ENCODE measurements at regions not wholly inside any gene's neighbourhood (a gene's known extent, or its start where the extent isn't known, plus 50 kb on each side); places are given as distances from the start of the nearest gene placed in this dataset.

- DNase-seq, result no peak
These were observed 78.8 kb downstream of the SOX1 start for GRCh38 chr13:112145551-112146360.

GRCh38 chr13:112150352-112150751, 83.4 kb downstream of the SOX1 start:
- no peak for DNase-seq

GRCh38 chr13:112152846-112153245, 85.9 kb downstream of the SOX1 start:
- no peak for DNase-seq

DNA sequence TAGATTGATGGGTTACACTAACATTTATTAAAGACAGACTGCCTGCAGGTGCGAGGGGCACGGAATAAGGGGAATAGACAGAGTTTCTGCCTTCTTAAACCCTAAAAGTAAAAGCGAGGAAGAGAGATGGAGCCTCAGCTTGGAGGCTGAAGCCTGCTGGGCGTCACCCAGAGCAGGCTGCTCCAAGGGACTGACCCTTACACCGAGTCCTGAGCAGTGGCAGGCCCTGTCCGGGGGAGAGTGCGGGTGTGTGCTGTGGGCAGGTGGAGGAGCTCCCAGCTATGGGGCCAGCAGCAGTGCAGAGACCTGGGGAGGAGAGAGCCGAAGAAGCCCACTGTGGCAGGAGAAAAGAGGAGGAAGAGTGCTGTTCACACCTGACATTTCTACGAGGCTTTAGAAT, 86.4 kb downstream of the SOX1 start:
- no peak for DNase-seq

- DNase-seq, result no peak
These were observed 86.9 kb downstream of the SOX1 start for GRCh38 chr13:112153846-112154245.

- DNase-seq, result no peak
These were observed 87.5 kb downstream of the SOX1 start for GRCh38 chr13:112154301-112155060.

DNA sequence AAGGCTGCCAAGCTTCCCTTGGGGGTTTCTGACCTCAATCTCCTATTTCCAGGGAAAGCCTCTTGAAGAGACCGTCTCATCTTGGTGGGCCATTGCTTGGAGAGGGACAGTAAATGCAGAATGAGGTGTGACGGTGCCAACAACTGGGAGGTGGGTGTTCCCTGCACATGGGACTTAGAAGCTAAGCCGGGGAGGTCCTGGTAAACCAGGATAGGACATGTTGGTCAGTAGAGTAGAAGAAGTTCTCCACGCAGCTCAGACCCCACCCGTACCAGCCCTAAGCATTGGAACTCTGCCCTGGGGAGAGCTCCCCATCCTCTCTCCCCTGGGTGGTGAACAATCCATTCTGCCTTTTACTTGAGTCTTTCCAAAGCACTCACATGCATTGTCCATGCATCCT, 92.0 kb downstream of the SOX1 start:
- DNase-seq, result no peak

- DNase-seq, result peak; percentile 10
These were observed 92.9 kb downstream of the SOX1 start for GRCh38 chr13:112159575-112160547.

GRCh38 chr13:112160558-112160957, 93.6 kb downstream of the SOX1 start:
- DNase-seq, result peak; percentile 34

DNA sequence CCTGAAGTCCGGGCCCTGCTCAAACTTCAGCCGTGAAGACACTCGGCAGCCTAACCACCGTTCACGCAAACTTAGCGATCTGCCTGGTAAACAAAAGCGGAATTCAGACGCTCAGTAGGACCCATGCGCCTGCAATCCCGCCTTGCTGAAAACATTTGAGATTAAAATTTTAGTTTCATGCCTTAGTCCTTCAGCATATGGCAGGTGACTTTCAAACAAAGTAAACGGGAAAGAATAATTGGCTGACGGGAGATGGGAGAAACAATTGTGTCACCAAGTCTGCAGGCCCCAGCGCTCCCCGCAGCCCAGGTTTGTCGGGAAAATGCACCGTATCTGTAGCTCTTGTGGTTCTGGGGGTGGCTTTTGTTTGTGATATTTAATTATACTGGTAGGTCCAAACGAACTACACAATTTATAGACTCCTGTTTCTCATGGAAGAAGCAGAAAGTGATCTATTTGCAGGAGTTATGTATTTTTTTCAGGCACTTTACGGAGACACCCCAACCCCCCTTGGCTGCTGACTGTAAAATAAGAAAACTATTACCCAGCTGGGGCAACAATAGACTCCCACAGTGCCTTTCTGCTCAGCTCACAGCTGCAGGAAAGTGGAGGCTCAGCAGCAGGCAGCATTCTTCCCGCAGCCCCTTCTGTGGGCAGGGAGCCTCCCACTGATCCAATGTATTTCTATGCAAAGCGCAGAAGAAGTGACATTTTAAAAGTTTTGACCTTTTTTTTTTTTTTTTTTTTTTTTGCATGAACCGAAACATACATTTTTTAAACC, 94.8 kb downstream of the SOX1 start:
- DNase-seq, result peak; percentile 17

DNA sequence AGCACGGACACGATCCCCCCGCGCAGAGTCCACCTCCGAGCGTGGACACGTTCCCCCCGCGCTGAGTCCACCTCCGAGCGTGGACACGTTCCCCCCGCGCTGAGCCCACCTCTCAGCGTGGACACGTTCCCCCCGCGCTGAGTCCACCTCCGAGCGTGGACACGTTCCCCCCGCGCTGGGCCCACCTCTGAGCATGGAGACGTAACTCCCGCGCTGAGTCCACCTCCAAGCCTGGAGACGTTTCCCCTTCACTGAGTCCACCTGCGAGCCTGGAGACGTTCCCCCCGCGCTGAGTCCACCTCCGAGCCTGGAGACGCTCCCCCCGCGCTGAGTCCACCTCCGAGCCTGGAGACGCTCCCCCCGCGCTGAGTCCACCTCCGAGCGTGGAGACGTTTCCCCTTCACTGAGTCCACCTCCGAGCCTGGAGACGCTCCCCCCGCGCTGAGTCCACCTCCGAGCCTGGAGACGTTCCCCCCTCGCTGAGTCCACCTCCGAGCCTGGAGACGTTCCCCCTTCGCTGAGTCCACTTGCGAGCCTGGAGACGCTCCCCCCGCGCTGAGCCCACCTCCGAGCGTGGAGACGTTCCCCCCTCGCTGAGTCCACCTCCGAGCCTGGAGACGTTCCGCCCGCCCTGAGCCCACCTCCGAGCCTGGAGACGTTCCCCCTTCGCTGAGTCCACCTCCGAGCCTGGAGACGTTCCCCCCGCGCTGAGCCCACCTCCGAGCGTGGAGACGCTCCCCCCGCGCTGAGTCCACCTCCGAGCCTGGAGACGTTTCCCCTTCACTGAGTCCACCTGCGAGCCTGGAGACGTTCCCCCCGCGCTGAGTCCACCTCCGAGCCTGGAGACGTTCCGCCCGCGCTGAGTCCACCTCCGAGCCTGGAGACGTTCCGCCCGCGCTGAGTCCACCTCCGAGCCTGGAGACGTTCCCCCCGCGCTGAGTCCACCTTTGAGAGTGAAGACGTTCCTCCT, 97.0 kb downstream of the SOX1 start:
- peak; percentile 9 for DNase-seq

DNA sequence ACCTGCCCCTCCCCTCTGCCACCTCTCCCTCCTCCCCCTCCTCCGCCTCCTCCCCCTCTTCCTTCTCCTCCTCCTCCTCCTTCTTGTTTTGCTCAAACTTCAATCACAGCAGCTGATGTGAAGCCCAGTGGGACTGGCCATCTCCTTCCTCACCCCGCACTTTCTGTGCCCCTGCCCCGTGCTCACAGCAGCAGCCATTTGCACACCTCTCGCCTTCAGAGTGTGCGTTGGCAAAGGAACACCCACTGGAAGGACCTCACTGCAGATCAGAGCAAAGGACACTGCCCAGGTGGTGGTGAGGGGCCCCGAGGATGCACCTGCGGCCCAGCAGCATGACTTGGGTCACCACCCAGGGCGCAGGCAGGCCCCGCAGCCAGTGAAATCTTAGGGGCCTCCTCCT, 98.8 kb downstream of the SOX1 start:
- DNase-seq, result no peak

- DNase-seq, result peak; percentile 24
These were observed 101.8 kb downstream of the SOX1 start for GRCh38 chr13:112168761-112169160.

- DNase-seq, result peak; percentile 32
These were observed 103.2 kb downstream of the SOX1 start for GRCh38 chr13:112169941-112170822.

DNA sequence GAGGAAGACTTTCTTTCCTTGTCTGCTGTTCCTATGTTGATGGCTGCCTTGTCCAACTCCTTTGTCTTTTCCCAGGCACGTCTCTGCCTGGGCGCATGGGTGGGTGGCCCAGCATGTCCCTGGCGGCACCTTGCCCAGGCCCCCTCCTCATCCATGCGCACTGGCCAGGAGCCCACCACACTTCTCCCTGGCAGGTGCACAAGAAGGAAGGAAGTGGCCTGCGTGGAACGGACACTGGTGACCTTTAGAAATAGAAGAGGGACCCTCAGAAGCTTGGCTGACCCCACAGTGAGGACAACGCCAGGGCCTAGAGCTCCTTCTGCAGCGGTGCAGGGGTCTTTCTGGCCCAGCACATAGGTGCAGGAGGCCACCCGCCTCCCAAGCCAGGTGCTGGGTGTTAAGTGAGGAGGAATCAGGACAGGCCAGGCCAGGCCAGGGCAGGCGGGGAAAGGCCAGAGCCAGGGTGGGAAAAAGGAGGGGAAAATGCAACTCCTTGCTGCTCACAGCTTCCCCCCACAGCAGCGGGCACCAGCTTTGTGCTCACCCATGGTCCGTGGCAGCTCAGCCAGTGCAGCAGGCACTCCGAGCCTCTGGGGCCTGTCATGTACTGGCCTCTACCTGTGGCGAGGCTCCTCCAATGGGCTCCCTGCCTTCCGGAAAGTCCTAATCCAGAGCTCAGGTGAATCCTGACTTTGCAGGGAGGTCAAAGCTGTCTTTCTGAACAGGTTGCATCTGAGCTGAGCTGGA, 104.0 kb downstream of the SOX1 start:
- DNase-seq, result peak; percentile 28

- peak; percentile 23 for DNase-seq
These were observed 104.6 kb downstream of the SOX1 start for GRCh38 chr13:112171570-112171965.

DNA sequence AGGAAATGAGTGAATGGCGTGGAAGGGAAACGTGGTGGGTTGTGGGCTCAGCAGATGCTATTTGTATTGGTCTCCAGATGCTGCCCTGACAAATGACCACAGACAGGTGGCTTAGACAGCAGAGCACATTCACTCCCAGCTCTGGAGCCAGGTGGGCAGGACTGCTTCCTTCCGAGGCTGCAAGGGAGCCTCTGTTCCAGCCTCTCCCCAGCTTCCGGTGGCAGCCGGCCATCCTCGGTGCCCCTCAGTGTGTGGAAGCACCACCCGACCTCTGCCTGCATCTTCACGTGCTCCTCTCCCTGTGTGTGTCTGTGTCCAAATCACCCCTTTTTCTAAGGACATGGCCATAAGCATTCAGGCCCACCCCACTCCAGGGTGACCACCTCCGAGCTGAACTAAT, 105.1 kb downstream of the SOX1 start:
- DNase-seq, result peak; percentile 4

DNA sequence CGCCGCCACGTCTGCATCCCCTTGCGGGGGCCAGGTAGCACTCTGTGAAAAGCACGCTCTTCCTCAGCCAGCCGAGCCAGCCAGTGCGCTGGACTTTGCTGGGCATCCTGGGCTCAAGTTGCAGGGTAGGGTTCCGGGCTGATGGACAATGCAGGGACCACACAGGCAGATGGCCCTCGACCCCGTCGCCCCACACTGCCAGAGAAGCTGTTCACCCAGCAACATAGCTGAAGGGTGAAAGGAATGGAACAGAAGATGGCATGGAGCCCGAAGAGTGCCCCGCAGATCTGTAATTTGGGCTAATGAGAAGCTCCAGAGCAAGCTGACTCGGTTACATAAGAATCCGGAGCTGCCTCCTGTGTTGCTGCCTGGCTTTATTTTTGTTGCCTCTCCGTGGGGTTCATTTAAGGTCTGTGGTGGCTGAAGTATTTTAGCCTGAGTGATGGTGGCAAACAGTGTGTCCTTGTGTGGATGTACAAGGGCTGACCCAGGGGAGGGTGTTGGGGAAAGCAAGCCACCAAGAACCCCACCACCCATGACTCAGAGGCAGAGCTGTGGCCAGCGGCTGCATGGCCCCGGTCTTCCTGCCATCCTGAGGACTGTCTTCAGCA, 105.8 kb downstream of the SOX1 start:
- DNase-seq, result peak; percentile 36
